Skeletal muscle satellite cell (primary cell): ENCODE measurements at regions not wholly inside any gene's neighbourhood (a gene's known extent, or its start where the extent isn't known, plus 50 kb on each side); places are given as distances from the start of the nearest gene placed in this dataset. TPM values are rescaled to one million over a fixed set of nuclear protein-coding genes. Genes with fewer than 3 reads are reported as not detected.
"Not testable (repeated sequence)": the region's sequence is repeated elsewhere in the genome, so short reads cannot be mapped to it uniquely, and the experiment has no call there.

Source experiments
- H3K27me3 ChIP-seq: 2 replicates; pipeline ENCODE4 v1.7.0; 2013; ENCODE audit warnings: low read length; ENCODE audit not compliant: control insufficient read depth, insufficient read depth
- H3K36me3 ChIP-seq: 2 replicates; pipeline ENCODE4 v1.7.0; 2013; ENCODE audit warnings: mild to moderate bottlenecking, control low read depth, low read length; ENCODE audit not compliant: insufficient read depth
- H3K4me1 ChIP-seq: 2 replicates; pipeline ENCODE4 v1.7.0; 2013; ENCODE audit warnings: low read length; ENCODE audit not compliant: control insufficient read depth, insufficient read depth
- H3K4me2 ChIP-seq: 2 replicates; pipeline ENCODE4 v1.7.0; 2013; ENCODE audit warnings: mild to moderate bottlenecking, low read length
- H3K4me3 ChIP-seq: 2 replicates; pipeline ENCODE4 v1.7.0; 2013; ENCODE audit warnings: low read length
- H3K9ac ChIP-seq: 2 replicates; pipeline ENCODE4 v1.7.0; 2013; ENCODE audit warnings: mild to moderate bottlenecking, low read depth, low read length, moderate library complexity
- H3K9me3 ChIP-seq: replicated peaks from 2 replicates; pipeline ENCODE4 v1.7.0; 2013; ENCODE audit warnings: mild to moderate bottlenecking, control low read depth, low read length
- small RNA-seq: library from RNA; depleted of rRNA; stranded (forward); fragments of <200 nt; gene quantifications from one replicate; pipeline ENCODE3, GENCODE V24; 2012

DNA sequence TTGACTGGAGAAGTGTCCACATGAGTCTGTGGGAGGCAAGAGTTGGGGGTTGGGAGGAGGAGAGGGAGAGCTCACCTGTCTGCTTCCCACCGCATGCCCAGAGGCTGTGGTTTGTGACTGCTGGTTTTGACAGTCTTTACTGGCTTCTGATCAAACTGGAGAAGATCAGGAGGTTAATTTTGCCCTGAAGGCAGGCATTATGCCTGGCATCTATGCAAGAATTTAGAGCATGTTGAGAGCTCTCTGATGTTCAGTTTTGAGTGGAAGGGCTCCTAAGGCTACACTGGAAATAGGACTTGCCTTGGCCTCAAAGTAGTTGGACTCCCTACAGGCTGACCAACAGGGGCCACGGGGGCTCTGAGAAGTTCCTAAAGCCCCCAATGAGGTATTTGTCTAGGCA is 101.6 kb downstream of the TLR5 start:
- Histone ChIP-seq H3K36me3 (no peaks in the 10 kb centered on the region), H3K4me2 (no peak overlapping the region), H3K9ac (no peak overlapping the region), H3K27me3 (peaks cover 10% of the 10 kb centered on the region), H3K4me1 (no peaks in the 10 kb centered on the region), H3K9me3 (no peaks in the 10 kb centered on the region), H3K4me3 (no peak overlapping the region)

DNA sequence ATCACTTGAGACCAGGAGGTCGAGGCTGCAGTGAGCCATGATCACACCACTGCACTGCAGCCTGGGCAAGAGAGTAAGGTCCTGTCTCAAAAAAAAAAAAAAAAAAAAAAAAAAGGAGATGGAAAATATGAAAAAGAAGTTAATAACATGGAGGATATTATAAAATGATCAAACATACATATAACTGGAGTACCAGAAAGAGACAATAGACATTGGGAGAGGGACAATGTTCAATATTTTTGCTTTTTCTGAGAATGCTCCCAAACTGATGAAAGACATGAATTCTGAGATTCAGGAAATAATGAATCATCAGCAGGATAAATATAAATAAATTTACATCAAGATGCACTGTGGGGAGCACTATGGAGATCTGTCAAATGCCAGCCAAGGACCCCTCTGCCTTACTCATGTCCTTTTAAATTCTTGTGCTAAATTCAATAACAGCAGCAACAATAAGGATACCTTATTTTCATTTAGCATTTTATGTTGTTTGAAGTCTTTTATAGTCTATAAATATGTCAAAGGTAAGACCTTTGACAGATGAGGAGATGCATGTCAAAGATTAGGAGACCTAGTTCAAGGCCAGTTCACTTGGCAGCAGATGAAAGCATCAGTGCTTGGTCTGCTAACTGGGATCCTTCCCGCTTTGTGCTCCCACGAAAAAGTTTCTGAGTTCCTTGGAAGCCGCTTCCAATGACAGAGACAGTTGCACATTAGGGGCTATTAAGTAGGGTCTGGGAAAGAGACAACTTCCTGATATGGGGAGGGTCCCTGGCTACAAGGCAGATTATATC is 97.7 kb downstream of the TLR5 start:
- no peaks in the 10 kb centered on the region for H3K9me3 ChIP-seq
- H3K4me1 ChIP-seq = no peaks in the 10 kb centered on the region
- H3K4me2 ChIP-seq = no peak overlapping the region
- H3K27me3 ChIP-seq = peaks cover 20% of the 10 kb centered on the region
- no peak overlapping the region for H3K4me3 ChIP-seq
- no peak overlapping the region for H3K9ac ChIP-seq
- no peaks in the 10 kb centered on the region for H3K36me3 ChIP-seq

DNA sequence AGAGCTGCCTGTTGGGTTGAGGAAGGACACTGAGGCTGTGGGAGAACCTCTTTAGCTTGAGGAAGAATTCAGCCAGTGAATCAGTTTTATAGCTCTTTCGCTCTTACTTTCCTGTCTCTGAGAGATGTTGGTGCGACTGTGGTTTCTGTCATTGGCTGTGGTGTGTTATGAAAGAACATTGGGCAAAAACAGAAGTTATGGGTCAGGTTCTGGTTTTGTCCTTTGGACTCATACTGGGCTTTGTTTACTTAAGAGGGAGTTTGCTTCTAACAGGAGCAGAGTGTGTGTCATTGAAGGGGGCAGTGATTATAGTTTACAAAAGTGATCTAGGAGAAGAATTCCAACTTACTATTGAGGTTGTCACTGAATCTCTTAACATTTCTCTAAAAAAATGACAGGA is 97.0 kb downstream of the TLR5 start:
- H3K9ac ChIP-seq = no peak overlapping the region
- H3K4me1 ChIP-seq = no peaks in the 10 kb centered on the region
- no peaks in the 10 kb centered on the region for H3K36me3 ChIP-seq
- H3K27me3 ChIP-seq = peaks cover 17% of the 10 kb centered on the region
- no peaks in the 10 kb centered on the region for H3K9me3 ChIP-seq
- H3K4me2 ChIP-seq = no peak overlapping the region
- H3K4me3 ChIP-seq = no peak overlapping the region

GRCh38 chr1:223046463-223046862 is 96.6 kb downstream of the TLR5 start:
- H3K9ac ChIP-seq, H3K9me3 ChIP-seq, H3K4me2 ChIP-seq, H3K4me1 ChIP-seq, H3K36me3 ChIP-seq, H3K4me3 ChIP-seq: not testable (repeated sequence)
- H3K27me3 ChIP-seq = peaks cover 14% of the 10 kb centered on the region

GRCh38 chr1:223048026-223048425 is 95.0 kb downstream of the TLR5 start:
- Histone ChIP-seq H3K4me2 (no peak overlapping the region), H3K4me3 (no peak overlapping the region), H3K36me3 (no peaks in the 10 kb centered on the region), H3K9ac (no peak overlapping the region), H3K27me3 (peaks cover 14% of the 10 kb centered on the region), H3K4me1 (no peaks in the 10 kb centered on the region), H3K9me3 (no peaks in the 10 kb centered on the region)

DNA sequence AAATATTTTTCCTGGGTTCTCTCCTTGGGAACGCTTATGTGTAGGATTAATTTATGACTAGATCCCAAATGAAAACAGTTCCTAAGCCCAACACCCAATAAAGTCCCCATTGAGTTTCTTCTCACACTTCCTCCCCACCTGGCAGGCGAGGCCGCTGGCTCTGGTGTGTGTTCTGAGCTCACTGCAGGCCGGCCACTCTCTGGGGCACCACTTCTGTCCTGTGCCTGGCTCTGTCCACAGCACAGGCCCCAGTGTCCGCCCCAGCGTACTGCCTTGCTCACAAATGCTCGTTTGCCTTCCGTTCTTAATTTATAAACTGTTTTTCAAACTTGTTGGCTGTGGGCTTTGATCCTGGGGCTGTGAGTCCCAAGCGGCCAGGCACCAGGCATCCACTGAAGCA is 90.6 kb downstream of the TLR5 start:
- H3K9ac ChIP-seq = no peak overlapping the region
- H3K27me3 ChIP-seq = peaks cover 36% of the 10 kb centered on the region
- no peak overlapping the region for H3K4me3 ChIP-seq
- H3K4me2 ChIP-seq = no peak overlapping the region
- no peaks in the 10 kb centered on the region for H3K36me3 ChIP-seq
- no peaks in the 10 kb centered on the region for H3K4me1 ChIP-seq
- H3K9me3 ChIP-seq = no peaks in the 10 kb centered on the region

DNA sequence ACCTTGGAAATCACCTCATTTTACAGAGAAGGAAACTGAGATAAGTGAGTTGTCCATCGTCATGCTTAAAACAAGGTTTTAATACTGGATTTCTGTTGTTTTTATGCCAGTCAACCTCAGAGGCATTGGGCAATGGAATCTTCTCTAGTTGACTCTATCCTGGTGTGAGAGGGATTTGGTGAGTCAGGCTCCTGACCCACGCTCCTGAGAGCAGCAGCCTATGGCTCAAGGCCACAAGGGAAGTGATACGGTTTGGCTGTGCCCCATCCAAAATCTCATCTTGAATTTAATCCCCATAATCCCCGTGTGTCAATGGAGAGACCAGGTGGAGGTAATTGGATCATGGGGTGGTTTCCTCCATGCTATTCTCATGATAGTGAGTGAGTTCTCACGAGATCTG is 90.1 kb downstream of the TLR5 start:
- no peak overlapping the region for H3K9ac ChIP-seq
- no peak overlapping the region for H3K4me3 ChIP-seq
- H3K4me2 ChIP-seq = no peak overlapping the region
- no peaks in the 10 kb centered on the region for H3K4me1 ChIP-seq
- no peaks in the 10 kb centered on the region for H3K36me3 ChIP-seq
- no peaks in the 10 kb centered on the region for H3K9me3 ChIP-seq
- peaks cover 33% of the 10 kb centered on the region for H3K27me3 ChIP-seq

- H3K4me1 ChIP-seq = no peaks in the 10 kb centered on the region
- no peaks in the 10 kb centered on the region for H3K9me3 ChIP-seq
- H3K36me3 ChIP-seq = no peaks in the 10 kb centered on the region
- no peak overlapping the region for H3K4me2 ChIP-seq
- H3K27me3 ChIP-seq = peaks cover 27% of the 10 kb centered on the region
- no peak overlapping the region for H3K9ac ChIP-seq
- no peak overlapping the region for H3K4me3 ChIP-seq
Observed at GRCh38 chr1:223056802-223057201, 86.2 kb downstream of the TLR5 start.

DNA sequence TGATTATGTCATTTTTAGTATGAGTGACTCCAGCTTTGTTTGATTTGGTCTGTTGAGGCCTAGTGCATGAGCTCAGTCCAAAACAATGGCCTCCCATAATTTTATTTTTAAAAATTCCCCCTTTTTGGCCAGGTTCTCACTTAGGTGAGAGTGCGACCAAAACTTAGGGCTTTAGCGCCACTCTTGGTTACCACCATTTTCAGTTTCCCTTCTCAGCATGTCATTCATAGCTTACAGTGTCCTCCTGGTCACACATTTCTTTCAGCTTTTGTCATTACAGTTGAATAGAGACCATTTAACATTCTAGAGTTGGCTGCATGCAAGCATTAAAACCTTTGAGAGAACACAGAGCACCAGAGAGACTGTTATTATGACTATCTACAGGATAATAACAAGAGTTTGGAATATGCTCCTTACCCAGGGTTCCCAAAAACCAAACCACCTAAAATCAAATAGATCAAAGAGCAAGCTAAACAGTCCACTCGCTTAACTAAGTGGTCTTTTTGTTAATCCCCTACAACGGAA is 85.4 kb downstream of the TLR5 start:
- Histone ChIP-seq H3K27me3 (peaks cover 27% of the 10 kb centered on the region), H3K36me3 (no peaks in the 10 kb centered on the region), H3K4me3 (no peak overlapping the region), H3K4me2 (no peak overlapping the region), H3K9ac (no peak overlapping the region), H3K9me3 (no peaks in the 10 kb centered on the region), H3K4me1 (no peaks in the 10 kb centered on the region)

Small RNAs in the stretch of these regions (small RNA-seq; reads per million reads assigned to genes)
- gene NDUFB1P2 = not detected
